ENCODE measurements at regions not wholly inside any gene's neighbourhood (a gene's known extent, or its start where the extent isn't known, plus 50 kb on each side); places are given as distances from the start of the nearest gene placed in this dataset.

GRCh38 chr18:47380153-47380552 lies 128.7 kb upstream of the SKOR2 start:
- TF ChIP-seq REST (IDR thresholded peaks at IDR 0.05; ENCODE audit: low read depth) (no peak), TEAD4 (IDR thresholded peaks at IDR 0.05) (no peak), RAD21 (IDR thresholded peaks at IDR 0.05; ENCODE audit: low read depth) (no peak)
